AG10803 (cell line): ENCODE measurements at regions not wholly inside any gene's neighbourhood (a gene's known extent, or its start where the extent isn't known, plus 50 kb on each side); places are given as distances from the start of the nearest gene placed in this dataset.

Source experiments
- DNase-seq: peaks from one replicate; pipeline ENCODE4 v3.0.0; 2010; ENCODE audit warnings: low read depth
- H3K4me3 ChIP-seq: 2 replicates; pipeline ENCODE4 v1.5.1; 2011; ENCODE audit warnings: mild to moderate bottlenecking, low read length, control low read depth
- TF ChIP-seq, protein P1 (sequence below): conservative IDR thresholded peaks from 2 replicates; pipeline ENCODE4 v1.5.1; 2011; ENCODE audit warnings: mild to moderate bottlenecking, low read length, control low read depth, inconsistent platforms

GRCh38 chr1:209434066-209434465, 149.4 kb upstream of the CAMK1G start:
- peak; percentile 71 for DNase-seq
- TF ChIP-seq, protein P1, sequence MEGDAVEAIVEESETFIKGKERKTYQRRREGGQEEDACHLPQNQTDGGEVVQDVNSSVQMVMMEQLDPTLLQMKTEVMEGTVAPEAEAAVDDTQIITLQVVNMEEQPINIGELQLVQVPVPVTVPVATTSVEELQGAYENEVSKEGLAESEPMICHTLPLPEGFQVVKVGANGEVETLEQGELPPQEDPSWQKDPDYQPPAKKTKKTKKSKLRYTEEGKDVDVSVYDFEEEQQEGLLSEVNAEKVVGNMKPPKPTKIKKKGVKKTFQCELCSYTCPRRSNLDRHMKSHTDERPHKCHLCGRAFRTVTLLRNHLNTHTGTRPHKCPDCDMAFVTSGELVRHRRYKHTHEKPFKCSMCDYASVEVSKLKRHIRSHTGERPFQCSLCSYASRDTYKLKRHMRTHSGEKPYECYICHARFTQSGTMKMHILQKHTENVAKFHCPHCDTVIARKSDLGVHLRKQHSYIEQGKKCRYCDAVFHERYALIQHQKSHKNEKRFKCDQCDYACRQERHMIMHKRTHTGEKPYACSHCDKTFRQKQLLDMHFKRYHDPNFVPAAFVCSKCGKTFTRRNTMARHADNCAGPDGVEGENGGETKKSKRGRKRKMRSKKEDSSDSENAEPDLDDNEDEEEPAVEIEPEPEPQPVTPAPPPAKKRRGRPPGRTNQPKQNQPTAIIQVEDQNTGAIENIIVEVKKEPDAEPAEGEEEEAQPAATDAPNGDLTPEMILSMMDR = no peak
- no peak overlapping the region for H3K4me3 ChIP-seq

GRCh38 chr1:209434631-209435217, 148.8 kb upstream of the CAMK1G start:
- TF ChIP-seq, protein P1 = no peak
- no peak for DNase-seq
- H3K4me3 ChIP-seq = no peak overlapping the region

GRCh38 chr1:209435654-209436566, 147.6 kb upstream of the CAMK1G start:
- peak; percentile 76 for DNase-seq
- no peak overlapping the region for H3K4me3 ChIP-seq
- TF ChIP-seq, protein P1 = peak; percentile 99

GRCh38 chr1:209439828-209440227, 143.7 kb upstream of the CAMK1G start:
- TF ChIP-seq, protein P1 = no peak
- H3K4me3 ChIP-seq = no peak overlapping the region
- no peak for DNase-seq

DNA sequence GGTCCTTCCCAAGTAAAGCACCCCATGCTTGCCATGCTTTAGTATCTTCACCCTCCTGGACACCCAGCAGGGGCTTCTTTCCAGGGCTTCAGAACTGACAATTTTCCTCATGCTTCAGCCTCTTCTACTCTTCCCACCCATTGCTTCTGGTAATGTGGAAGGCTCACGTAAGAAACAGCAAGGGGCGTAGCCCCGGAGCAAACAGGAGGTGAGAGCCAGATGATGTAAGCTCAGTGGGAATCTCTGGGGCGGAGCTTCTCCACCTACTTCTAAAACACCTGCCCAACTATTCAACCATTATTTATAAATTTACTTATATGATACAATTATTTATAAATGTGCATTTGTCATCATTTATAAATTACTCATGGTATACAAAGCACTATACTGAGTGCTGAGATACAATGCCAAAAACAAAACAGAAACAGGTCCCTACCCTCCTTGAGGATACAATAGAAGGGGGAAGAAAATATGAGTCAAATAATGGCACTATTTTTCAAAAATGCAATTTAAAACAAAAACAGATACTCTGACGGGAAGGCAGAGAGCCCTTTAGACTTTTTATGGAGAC, 140.1 kb upstream of the CAMK1G start:
- DNase-seq = no peak
- TF ChIP-seq, protein P1 = no peak

DNA sequence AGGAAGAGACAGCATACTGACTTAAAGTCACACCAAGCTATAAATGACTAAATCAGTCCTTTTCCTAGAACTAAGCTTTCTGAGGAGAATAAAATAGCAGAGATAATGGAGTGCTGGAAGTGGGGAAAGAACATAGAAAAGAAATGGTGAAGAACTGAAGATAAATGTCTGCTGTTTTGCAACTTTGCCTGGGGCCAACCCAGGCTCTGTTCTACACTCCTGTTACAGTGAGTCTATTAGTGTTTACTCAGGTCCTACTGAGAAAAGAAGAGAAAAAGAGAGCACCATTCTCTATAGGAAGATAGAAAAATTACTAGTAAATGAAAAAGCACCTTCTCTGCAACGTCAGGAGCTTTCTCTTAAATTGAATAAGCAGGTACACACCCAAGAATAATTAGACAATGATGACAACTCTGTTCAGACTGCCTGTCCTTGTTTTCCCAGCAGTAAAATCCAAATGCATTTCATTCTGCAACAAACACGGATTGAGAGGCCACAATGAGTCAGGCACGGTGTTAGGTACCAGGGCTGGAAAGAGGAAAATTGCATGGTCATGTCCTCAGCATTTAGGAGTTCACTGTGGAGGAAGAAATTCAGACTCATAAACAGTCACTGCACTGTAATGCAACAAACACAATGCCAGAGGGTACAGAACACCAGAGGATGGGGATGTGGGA, 139.4 kb upstream of the CAMK1G start:
- TF ChIP-seq, protein P1 = no peak
- H3K4me3 ChIP-seq = no peak overlapping the region
- no peak for DNase-seq

More for the DNA sequence above, 140.1 kb upstream of the CAMK1G start:
- H3K4me3 ChIP-seq = no peak overlapping the region
